ENCODE measurements at regions not wholly inside any gene's neighbourhood (a gene's known extent, or its start where the extent isn't known, plus 50 kb on each side); places are given as distances from the start of the nearest gene placed in this dataset.

- Histone ChIP-seq H3K9me3 (replicated peaks; ENCODE audit: control insufficient read depth, insufficient read depth, low read length) (peaks cover 2% of the 10 kb centered on the region), H3K79me2 (ENCODE audit: control insufficient read depth, insufficient read depth, low read length) (no peaks in the 10 kb centered on the region), H2AFZ (ENCODE audit: low read depth, low read length) (no peak overlapping the region), H3K9me1 (replicated peaks; ENCODE audit: control insufficient read depth, extremely low read depth, insufficient read depth, low read length) (no peaks in the 10 kb centered on the region), H3K4me3 (replicated peaks in 1 of 3; ENCODE audit: insufficient read depth in 1 of 3, low read depth in 1 of 3, low read length in 3 of 3) (no peak overlapping the region), H3K27ac (ENCODE audit: insufficient read depth, low read depth, low read length) (no peak overlapping the region), H3K4me2 (ENCODE audit: insufficient read depth, low read length) (no peak overlapping the region), H4K20me1 (replicated peaks; ENCODE audit: control insufficient read depth, extremely low read depth, insufficient read depth, low read length) (no peaks in the 10 kb centered on the region), H3K4me1 (ENCODE audit: control insufficient read depth, extremely low read depth, insufficient read depth, low read length) (no peaks in the 10 kb centered on the region), H3K27me3 (ENCODE audit: control insufficient read depth in 2 of 2, insufficient read depth in 2 of 2, low read length in 2 of 2) (no peaks in the 10 kb centered on the region), H3K36me3 (ENCODE audit: control insufficient read depth in 2 of 2, extremely low read depth in 1 of 2, insufficient read depth in 2 of 2, low read length in 2 of 2) (no peaks in the 10 kb centered on the region), H3K9ac (replicated peaks; ENCODE audit: extremely low read depth, insufficient read depth, low read length) (no peak overlapping the region)
- no TSS peak for BruUV-seq (replicated peaks)
- no peak for DNase-seq (ENCODE audit: low read depth, low spot score)
- TF ChIP-seq EZH2 (IDR thresholded peaks at IDR 0.05; ENCODE audit: borderline replicate concordance, low read depth, low read length, severe bottlenecking) (no peak), MAX (IDR thresholded peaks at IDR 0.05; ENCODE audit: insufficient read depth, insufficient read length) (no peak), JUN (IDR thresholded peaks at IDR 0.05; ENCODE audit: borderline replicate concordance, insufficient read depth, insufficient read length, low read depth) (no peak), CTCF (IDR thresholded peaks at IDR 0.05; ENCODE audit: extremely low read depth in 1 of 2, insufficient read depth in 1 of 2, low read depth in 1 of 2, low read length in 2 of 2) (no peak), MYC (IDR thresholded peaks at IDR 0.05; ENCODE audit: low read depth, low read length) (no peak), POLR2AphosphoS5 (IDR thresholded peaks at IDR 0.05; ENCODE audit: insufficient read depth, low read depth, low read length) (no peak), FOS (IDR thresholded peaks at IDR 0.05; ENCODE audit: borderline replicate concordance, insufficient read depth, low read length) (no peak), POLR2A (IDR thresholded peaks at IDR 0.05; ENCODE audit: low read depth, low read length) (no peak)
- ChIA-PET POLR2A (no interaction called here), CTCF (no interaction called here)
- intact Hi-C loops (cut with micrococcal nuclease) (no loop called here), dilution Hi-C loops (cut with MboI; ENCODE audit: extremely low pct_ligation_motif_present, low sequenced_read_pairs) (no loop called here)
- FAIRE-seq: no peak
Observed at GRCh38 chr13:70255406-70255991, 147.2 kb upstream of the KLHL1 start.
